ENCODE measurements at regions not wholly inside any gene's neighbourhood (a gene's known extent, or its start where the extent isn't known, plus 50 kb on each side); places are given as distances from the start of the nearest gene placed in this dataset.

DNA sequence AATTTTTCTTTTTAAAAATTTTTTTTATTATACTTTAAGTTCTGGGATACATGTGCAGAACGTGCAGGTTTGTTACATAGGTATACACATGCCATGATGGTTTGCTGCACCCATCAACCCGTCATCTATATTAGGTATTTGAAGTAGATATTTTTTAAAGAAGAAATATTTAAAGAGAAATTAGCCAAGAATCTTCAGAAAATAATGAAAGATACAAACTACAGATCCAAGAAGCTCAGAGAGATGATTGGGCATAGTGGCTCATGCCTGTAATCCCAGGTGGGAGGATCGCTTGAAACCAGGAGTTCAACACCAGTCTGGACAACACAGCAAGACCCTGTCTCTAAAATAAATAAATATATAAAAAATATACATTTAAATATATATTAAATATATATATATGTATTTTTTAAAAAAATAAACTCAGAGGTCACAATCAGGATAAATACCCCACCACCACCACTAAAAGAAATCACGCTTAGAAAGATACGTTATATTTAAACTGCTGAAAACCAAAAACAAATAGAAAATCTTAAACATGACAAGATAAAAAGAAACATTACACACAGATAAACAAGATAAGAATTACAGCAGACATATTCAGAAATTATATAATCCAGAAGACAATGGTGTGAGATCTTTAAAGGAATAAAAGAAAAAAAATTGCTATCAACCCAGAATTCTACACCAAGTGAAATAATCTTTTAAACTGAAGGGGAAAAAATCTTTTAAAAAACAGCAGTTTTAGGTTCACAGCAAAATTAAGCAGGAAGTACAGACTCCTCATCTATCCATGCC is 57.5 kb downstream of the CSF2 start:
- DNase-seq (ENCODE audit: insufficient read length, low spot score) (no peak), FAIRE-seq (no peak)

DNA sequence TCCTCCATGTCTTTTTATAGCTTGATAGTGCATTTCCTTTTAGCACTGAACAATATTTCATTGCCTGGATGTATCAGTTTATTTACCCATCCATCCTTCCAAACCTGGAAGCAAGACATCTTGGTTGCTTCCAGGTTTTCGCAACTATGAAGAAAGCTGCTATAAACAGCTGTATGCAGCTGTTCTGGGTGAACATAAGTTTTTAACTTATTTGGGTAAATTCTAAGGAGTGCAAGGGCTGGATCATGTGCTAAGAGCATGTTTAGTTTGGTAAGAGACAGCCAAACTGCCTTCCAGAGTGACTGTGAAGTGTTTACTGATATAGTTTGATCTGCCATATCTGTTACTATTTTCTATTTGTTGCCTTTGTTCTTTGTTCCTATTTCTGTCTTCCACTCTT is 58.5 kb downstream of the CSF2 start:
- no peak for FAIRE-seq

DNA sequence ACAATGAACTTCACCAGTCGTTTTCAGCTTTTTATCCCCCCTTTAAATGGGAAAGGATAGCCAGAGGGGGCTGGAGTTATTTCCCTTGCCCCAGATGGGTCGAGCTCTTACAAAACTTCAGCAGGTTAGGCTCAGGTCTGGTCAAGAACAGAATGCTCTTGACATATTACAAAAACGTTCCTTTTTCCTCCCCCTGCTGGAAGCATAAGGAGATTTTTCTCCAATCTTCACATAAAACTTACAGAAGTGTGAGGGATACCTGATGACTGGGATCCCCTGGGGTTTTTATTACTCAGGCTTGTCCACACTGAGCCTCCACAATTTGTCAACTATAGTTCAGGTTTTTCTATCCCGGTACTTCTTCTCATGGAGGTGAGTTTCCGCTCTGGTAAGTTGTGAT is 60.8 kb downstream of the CSF2 start:
- FAIRE-seq = no peak
- peak; percentile 12 for DNase-seq (ENCODE audit: insufficient read length, low spot score)

More for the DNA sequence above, 58.5 kb downstream of the CSF2 start:
- no peak for DNase-seq (ENCODE audit: insufficient read length, low spot score)

DNA sequence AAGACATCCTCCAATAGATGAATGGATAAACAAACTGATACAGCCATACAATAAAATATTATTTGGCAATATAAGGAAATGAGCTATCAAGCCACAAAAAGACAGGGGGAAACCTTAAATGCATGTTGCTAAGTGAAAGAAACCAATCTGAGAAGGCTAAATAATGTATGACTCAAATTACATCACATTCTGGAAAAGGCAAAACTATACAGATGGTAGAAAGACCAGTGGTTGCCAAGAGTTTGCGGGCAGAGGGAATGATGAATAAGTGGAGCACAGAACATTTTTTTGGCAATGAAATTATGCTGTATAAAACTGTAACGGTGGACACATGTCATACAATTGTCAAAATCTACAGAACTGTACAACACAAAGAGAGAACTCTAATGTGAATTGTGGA is 63.3 kb downstream of the CSF2 start:
- FAIRE-seq = no peak
- no peak for DNase-seq (ENCODE audit: insufficient read length, low spot score)

DNA sequence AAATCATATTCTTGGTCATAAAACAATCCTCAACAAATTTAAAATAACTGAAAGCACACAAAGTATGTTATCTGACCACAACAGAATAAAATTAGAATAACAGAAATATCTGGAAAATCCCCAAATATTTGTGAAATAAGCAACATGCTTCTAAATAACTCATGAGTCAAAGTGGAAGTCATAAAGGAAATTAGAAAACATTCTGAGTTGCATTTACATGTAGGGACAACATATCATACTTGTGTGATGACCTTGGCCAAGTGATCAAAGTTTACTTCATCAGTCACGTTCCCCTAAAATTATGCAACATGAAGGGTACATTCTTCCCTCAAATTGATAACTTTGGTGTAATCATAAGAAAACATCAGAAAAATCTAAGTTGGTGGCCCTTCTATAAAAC is 64.7 kb downstream of the CSF2 start:
- DNase-seq (ENCODE audit: insufficient read length, low spot score) (no peak), FAIRE-seq (no peak)

All from HTR-8/SVneo (cell line).